Spleen (tissue), 11 donors: ENCODE measurements at regions not wholly inside any gene's neighbourhood (a gene's known extent, or its start where the extent isn't known, plus 50 kb on each side); places are given as distances from the start of the nearest gene placed in this dataset.

ENCODE experiments used
- DNase-seq: peaks from one replicate; pipeline ENCODE4 v3.0.0-alpha.2; 2020
- H3K27ac ChIP-seq, 8 donors: fragments of 200-600 bp; sonication (generic) in 7 of 8; 1 replicate in 4 of 8; 2 replicates in 4 of 8; pipeline versions ENCODE4 v1.5.0 to v1.8.0; 2016 to 2021; ENCODE audit warnings: inconsistent platforms in 4 of 8, mild to moderate bottlenecking in 4 of 8, moderate library complexity in 1 of 8
- H3K27me3 ChIP-seq, 7 donors: fragments of 200-600 bp; sonication (generic) in 6 of 7; replicated peaks in 1 of 7; 1 replicate in 4 of 7; 2 replicates in 3 of 7; pipeline versions ENCODE4 v1.5.0 to v1.8.0; 2016 to 2021; ENCODE audit warnings: inconsistent platforms in 3 of 7, mild to moderate bottlenecking in 1 of 7
- H3K36me3 ChIP-seq, 6 donors: fragments of 200-600 bp; sonication (generic) in 5 of 6; 1 replicate in 4 of 6; 2 replicates in 2 of 6; pipeline versions ENCODE4 v1.5.0 to v1.8.0; 2016 to 2021; ENCODE audit warnings: inconsistent platforms in 2 of 6
- H3K4me1 ChIP-seq, 6 donors: fragments of 200-600 bp; sonication (generic) in 5 of 6; 1 replicate in 3 of 6; 2 replicates in 3 of 6; pipeline versions ENCODE4 v1.5.0 to v1.8.0; 2016 to 2021; ENCODE audit warnings: inconsistent platforms in 3 of 6
- H3K4me3 ChIP-seq, 8 donors: fragments of 200-600 bp; sonication (generic) in 7 of 8; 1 replicate in 4 of 8; 2 replicates in 4 of 8; pipeline versions ENCODE4 v1.5.0 to v1.8.0; 2016 to 2021; ENCODE audit warnings: inconsistent platforms in 4 of 8, mild to moderate bottlenecking in 4 of 8, moderate library complexity in 2 of 8
- H3K9me3 ChIP-seq, 8 donors: fragments of 200-600 bp; sonication (generic) in 7 of 8; 1 replicate in 4 of 8; 2 replicates in 4 of 8; pipeline versions ENCODE4 v1.5.0 to v1.8.0; 2016 to 2021; ENCODE audit warnings: inconsistent platforms in 4 of 8
- POLR2A ChIP-seq, 3 donors: fragments of 450-650 bp; IDR thresholded peaks; one replicate each; pipeline ENCODE4 v1.5.1; 2017; ENCODE audit warnings: antibody characterized with exemption in 3 of 3, mild to moderate bottlenecking in 1 of 3
- POLR2AphosphoS5 ChIP-seq, 3 donors: sonication (generic); formaldehyde crosslinking; IDR thresholded peaks; one replicate each; pipeline ENCODE4 v1.5.1; 2017; ENCODE audit warnings: antibody characterized with exemption in 3 of 3
- WGBS, 5 donors: extraction: QIAGEN DNeasy Blood & Tissue Kit in 3 of 5; methylation state at CpG; one replicate each; pipeline versions ENCODE4 v1.1.5 to v1.1.7; 2013 to 2018; 5-methylcytosine and 5-hydroxymethylcytosine counted together
- intact Hi-C: fragments of 100-400 bp; cut with DNase I; formaldehyde crosslinking; loops from one replicate; pipeline ENCODE4 v1.15.0; 2023; ENCODE audit warnings: low total_unique reads
- TF ChIP-seq, protein P1 (sequence below), 11 experiments: fragments of 200-600 bp in 7 of 11; fragments of 450-650 bp in 4 of 11; sonication (generic) in 4 of 11; IDR thresholded peaks in 8 of 11; conservative IDR thresholded peaks in 3 of 11; 1 replicate in 7 of 11; 2 replicates in 4 of 11; pipeline versions ENCODE4 v1.4.0 to v1.8.0; 2016 to 2021; ENCODE audit warnings: antibody characterized with exemption in 11 of 11, inconsistent platforms in 4 of 11, mild to moderate bottlenecking in 1 of 11
- donor health status: healthy with polysubstance abuse.
- donor health status: DM: no; HTN: no; CAD: no; lungs with moderate emphysema.
- donor health status: DM: no; HTN: no; CAD: no.
- donor health status: Bipolar disorder and iron deficiency.
- donor health status: healthy.
- donor health status: DM: no; HTN: no; CAD: no.
- donor health status: DM: yes; HTN: yes; CAD: no.

GRCh38 chr16:80287674-80288073 is 253.1 kb upstream of the DYNLRB2 start:
- Histone ChIP-seq H3K27ac (no peak overlapping the region), H3K4me1 (no peaks in the 10 kb centered on the region), H3K4me3 (no peak overlapping the region), H3K9me3 (no peaks in the 10 kb centered on the region), H3K36me3 (no peaks in the 10 kb centered on the region), H3K27me3 (peaks cover 0 to 6% (median 0%) of the 10 kb centered on the region in 7 donors)
- 50 to 62% (median 52%) methylated on average over 1 of the region's 1 CpG for WGBS, 5 donors
- DNase-seq, result no peak
- intact Hi-C loops, result no loop called here
- TF ChIP-seq, protein P1, sequence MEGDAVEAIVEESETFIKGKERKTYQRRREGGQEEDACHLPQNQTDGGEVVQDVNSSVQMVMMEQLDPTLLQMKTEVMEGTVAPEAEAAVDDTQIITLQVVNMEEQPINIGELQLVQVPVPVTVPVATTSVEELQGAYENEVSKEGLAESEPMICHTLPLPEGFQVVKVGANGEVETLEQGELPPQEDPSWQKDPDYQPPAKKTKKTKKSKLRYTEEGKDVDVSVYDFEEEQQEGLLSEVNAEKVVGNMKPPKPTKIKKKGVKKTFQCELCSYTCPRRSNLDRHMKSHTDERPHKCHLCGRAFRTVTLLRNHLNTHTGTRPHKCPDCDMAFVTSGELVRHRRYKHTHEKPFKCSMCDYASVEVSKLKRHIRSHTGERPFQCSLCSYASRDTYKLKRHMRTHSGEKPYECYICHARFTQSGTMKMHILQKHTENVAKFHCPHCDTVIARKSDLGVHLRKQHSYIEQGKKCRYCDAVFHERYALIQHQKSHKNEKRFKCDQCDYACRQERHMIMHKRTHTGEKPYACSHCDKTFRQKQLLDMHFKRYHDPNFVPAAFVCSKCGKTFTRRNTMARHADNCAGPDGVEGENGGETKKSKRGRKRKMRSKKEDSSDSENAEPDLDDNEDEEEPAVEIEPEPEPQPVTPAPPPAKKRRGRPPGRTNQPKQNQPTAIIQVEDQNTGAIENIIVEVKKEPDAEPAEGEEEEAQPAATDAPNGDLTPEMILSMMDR (IDR thresholded peaks at IDR 0.05 in 8 of 11, conservative IDR thresholded peaks at IDR 0.05 in 3 of 11), result no peak
- TF ChIP-seq POLR2AphosphoS5 (IDR thresholded peaks at IDR 0.05) (no peak), POLR2A (IDR thresholded peaks at IDR 0.05) (no peak)

DNA sequence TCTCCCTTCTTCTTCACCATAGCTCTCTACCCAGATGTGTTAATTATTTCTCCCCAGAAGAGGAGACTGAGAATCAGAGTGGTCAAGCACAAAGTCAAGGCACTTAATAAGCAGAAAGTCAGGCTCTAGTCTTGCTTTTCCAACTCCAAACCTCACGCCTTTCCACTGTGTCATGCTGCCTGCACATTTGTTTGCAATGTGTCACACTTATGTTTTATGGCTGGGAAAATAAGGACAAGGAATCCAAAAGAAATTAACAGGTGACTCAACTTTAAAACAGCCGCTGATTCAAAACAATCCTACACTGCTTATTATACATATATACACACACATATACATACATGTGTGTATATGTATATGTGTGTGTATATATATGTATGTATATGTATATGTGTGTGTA is 255.7 kb upstream of the DYNLRB2 start:
- no peak for TF ChIP-seq POLR2A (IDR thresholded peaks at IDR 0.05)
- TF ChIP-seq, protein P1 (IDR thresholded peaks at IDR 0.05 in 8 of 11, conservative IDR thresholded peaks at IDR 0.05 in 3 of 11), result no peak
- TF ChIP-seq POLR2AphosphoS5 (IDR thresholded peaks at IDR 0.05), result no peak
- no peak overlapping the region for H3K4me3 ChIP-seq
- intact Hi-C loops, result no loop called here
- no peaks in the 10 kb centered on the region for H3K9me3 ChIP-seq
- no peaks in the 10 kb centered on the region for H3K27me3 ChIP-seq
- no peaks in the 10 kb centered on the region for H3K36me3 ChIP-seq
- WGBS, 5 donors, result 67 to 88% (median 81%) methylated on average over 2 of the region's 2 CpGs
- no peak for DNase-seq
- no peaks in the 10 kb centered on the region for H3K4me1 ChIP-seq
- no peak overlapping the region for H3K27ac ChIP-seq

DNA sequence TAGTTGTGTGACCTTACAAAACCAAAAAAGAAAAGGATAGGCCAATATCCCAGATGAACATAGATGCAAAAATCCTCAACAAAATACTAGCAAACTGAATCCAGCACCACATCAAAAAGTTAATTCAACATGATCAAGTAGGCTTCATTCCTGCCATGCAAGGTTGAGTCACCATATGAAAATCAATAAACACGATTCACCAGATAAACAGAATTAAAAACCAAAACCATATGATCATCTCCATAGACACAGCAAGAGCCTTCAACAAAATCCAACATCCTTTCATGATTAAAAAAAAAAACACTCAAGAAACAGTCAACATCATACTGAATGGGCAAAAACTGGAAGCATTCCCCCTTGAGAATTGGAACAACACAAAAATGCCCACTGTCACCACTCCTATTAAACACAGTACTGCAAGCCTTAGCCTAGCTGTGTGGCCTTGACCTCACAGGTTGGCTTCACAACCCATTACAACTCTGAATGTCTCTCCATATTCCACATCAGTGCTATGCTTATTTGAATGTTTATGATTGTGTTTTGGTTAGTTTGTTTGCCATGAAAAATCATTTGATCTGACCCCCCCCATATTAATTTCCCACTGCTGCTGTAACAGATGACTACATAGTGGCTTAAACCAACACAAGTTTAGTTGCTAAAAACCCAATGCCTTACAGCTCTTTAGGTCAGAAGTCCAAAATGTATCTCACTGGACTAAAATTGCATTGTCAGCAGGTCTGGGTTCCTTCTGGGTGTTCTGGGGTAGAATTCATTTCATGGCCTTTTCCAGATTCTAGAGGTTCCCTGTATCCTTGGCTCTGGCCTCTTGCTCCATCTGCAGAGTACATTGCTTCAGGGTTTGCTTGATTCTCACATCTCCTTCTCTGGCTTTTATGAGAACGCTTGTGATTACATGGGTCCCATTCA is 257.1 kb upstream of the DYNLRB2 start:
- 80 to 87% (median 83%) methylated on average over 2 of the region's 2 CpGs for WGBS, 5 donors
- no peaks in the 10 kb centered on the region for H3K36me3 ChIP-seq
- H3K9me3 ChIP-seq, result no peaks in the 10 kb centered on the region

GRCh38 chr16:80280557-80280956 is 260.2 kb upstream of the DYNLRB2 start:
- no peaks in the 10 kb centered on the region for H3K9me3 ChIP-seq

More for the DNA sequence above, 257.1 kb upstream of the DYNLRB2 start:
- no peak for DNase-seq
- Histone ChIP-seq H3K27me3 (no peaks in the 10 kb centered on the region), H3K4me1 (no peaks in the 10 kb centered on the region), H3K4me3 (no peak overlapping the region), H3K27ac (no peak overlapping the region)
- TF ChIP-seq POLR2AphosphoS5 (IDR thresholded peaks at IDR 0.05) (no peak), POLR2A (IDR thresholded peaks at IDR 0.05) (no peak)
- TF ChIP-seq, protein P1 (IDR thresholded peaks at IDR 0.05 in 8 of 11, conservative IDR thresholded peaks at IDR 0.05 in 3 of 11), result no peak
- intact Hi-C loops, result no loop called here

More at GRCh38 chr16:80280557-80280956, 260.2 kb upstream of the DYNLRB2 start:
- intact Hi-C loops, result no loop called here
- TF ChIP-seq POLR2A (IDR thresholded peaks at IDR 0.05) (no peak), POLR2AphosphoS5 (IDR thresholded peaks at IDR 0.05) (no peak)
- TF ChIP-seq, protein P1 (IDR thresholded peaks at IDR 0.05 in 8 of 11, conservative IDR thresholded peaks at IDR 0.05 in 3 of 11), result no peak
- Histone ChIP-seq H3K4me3 (no peak overlapping the region), H3K36me3 (no peaks in the 10 kb centered on the region), H3K4me1 (no peaks in the 10 kb centered on the region), H3K27me3 (no peaks in the 10 kb centered on the region), H3K27ac (no peak overlapping the region)
- WGBS, 5 donors, result 73 to 90% (median 83%) methylated on average over 7 of the region's 7 CpGs
- DNase-seq, result no peak
